IMR-90 (cell line): ENCODE measurements at regions not wholly inside any gene's neighbourhood (a gene's known extent, or its start where the extent isn't known, plus 50 kb on each side); places are given as distances from the start of the nearest gene placed in this dataset.

Experiments used
- ATAC-seq: fragments of 200-7000 bp; cut with Tn5 transposase; 2 replicates; pipeline ENCODE4 v1.9.1; 2020; ENCODE audit warnings: low read depth, mild to moderate bottlenecking, moderate library complexity
- BruUV-seq: library from RNA; stranded (reverse); fragments of 400-500 nt; replicated peaks from 2 replicates; lab custom pipeline; 2021; lab: Mats Ljungman, UMichigan
- CTCF ChIA-PET: fragments of 300-600 bp; formaldehyde crosslinking; extraction: SDS; loops from one replicate; lab custom pipeline; 2021; ENCODE audit warnings: antibody characterized with exemption; lab: Yijun Ruan, JAX
- POLR2A ChIA-PET: fragments of 300-600 bp; sonication (Branson Sonifier 250); formaldehyde crosslinking; loops from one replicate; lab custom pipeline; 2022; ENCODE audit warnings: antibody characterized with exemption; ENCODE audit not compliant: unreplicated experiment; lab: Charles Lee
- DNase-seq: peaks from one replicate; pipeline ENCODE4 v3.0.0; 2013
- H2AFZ ChIP-seq: replicated peaks from 2 replicates; pipeline ENCODE3; 2013; ENCODE audit warnings: low read length, mild to moderate bottlenecking; ENCODE audit not compliant: poor library complexity
- H2AK5ac ChIP-seq: 2 replicates; pipeline ENCODE4 v1.6.1; 2013; ENCODE audit warnings: low read depth, low read length, inconsistent platforms
- H2AK9ac ChIP-seq: replicated peaks from 2 replicates; pipeline ENCODE3; 2013; ENCODE audit warnings: mild to moderate bottlenecking, low read depth, low read length, moderate library complexity; ENCODE audit not compliant: poor library complexity
- H2BK120ac ChIP-seq: 2 replicates; pipeline ENCODE4 v1.6.1; 2013; ENCODE audit warnings: low read depth, low read length, inconsistent platforms
- H2BK15ac ChIP-seq: 3 replicates; pipeline ENCODE4 v1.6.1; 2013; ENCODE audit warnings: low read depth, low read length, inconsistent platforms
- H2BK20ac ChIP-seq: 2 replicates; pipeline ENCODE4 v1.6.1; 2013; ENCODE audit warnings: low read depth, mild to moderate bottlenecking, inconsistent platforms, low read length, moderate library complexity
- H2BK5ac ChIP-seq: 2 replicates; pipeline ENCODE4 v1.6.1; 2013; ENCODE audit warnings: mild to moderate bottlenecking, low read depth, low read length, inconsistent platforms; ENCODE audit not compliant: poor library complexity, severe bottlenecking
- H3K14ac ChIP-seq: replicated peaks from 2 replicates; pipeline ENCODE4 v1.6.1; 2013; ENCODE audit warnings: low read depth, low read length, inconsistent platforms
- H3K18ac ChIP-seq: 2 replicates; pipeline ENCODE4 v1.6.1; 2013; ENCODE audit warnings: low read depth, low read length, control low read depth
- H3K23ac ChIP-seq: 2 replicates; pipeline ENCODE4 v1.6.1; 2013; ENCODE audit warnings: low read depth, low read length, inconsistent platforms
- H3K27ac ChIP-seq: 2 replicates; pipeline ENCODE4 v1.5.1; 2013; ENCODE audit warnings: mild to moderate bottlenecking, control low read depth, low read length; ENCODE audit not compliant: insufficient read depth
- H3K27me3 ChIP-seq: 2 replicates; pipeline ENCODE4 v1.6.1; 2013; ENCODE audit warnings: low read length; ENCODE audit not compliant: control insufficient read depth, insufficient read depth
- H3K36me3 ChIP-seq: 2 replicates; pipeline ENCODE4 v1.6.1; 2013; ENCODE audit warnings: low read length, mixed read lengths; ENCODE audit not compliant: control insufficient read depth, insufficient read depth
- H3K4ac ChIP-seq: 2 replicates; pipeline ENCODE4 v1.6.1; 2013; ENCODE audit warnings: low read depth, low read length, inconsistent platforms
- H3K4me1 ChIP-seq: 2 replicates; pipeline ENCODE4 v1.6.1; 2013; ENCODE audit warnings: low read length, mixed read lengths; ENCODE audit not compliant: control insufficient read depth, insufficient read depth
- H3K4me2 ChIP-seq: 2 replicates; pipeline ENCODE4 v1.6.1; 2013; ENCODE audit warnings: low read depth, mild to moderate bottlenecking, control low read depth, low read length, moderate library complexity
- H3K4me3 ChIP-seq: 2 replicates; pipeline ENCODE4 v1.5.1; 2013; ENCODE audit warnings: low read depth, mild to moderate bottlenecking, control low read depth, low read length, moderate library complexity; ENCODE audit not compliant: insufficient read depth
- H3K56ac ChIP-seq: 2 replicates; pipeline ENCODE4 v1.6.1; 2013; ENCODE audit warnings: low read length, inconsistent platforms; ENCODE audit not compliant: insufficient read depth; ENCODE audit errors: extremely low read depth
- H3K79me1 ChIP-seq, 2 experiments: 2 replicates each; pipeline ENCODE4 v1.6.1; 2013; ENCODE audit warnings: low read length in 2 of 2, inconsistent platforms in 1 of 2, low read depth in 1 of 2
- H3K9ac ChIP-seq: 2 replicates; pipeline ENCODE4 v1.6.1; 2013; ENCODE audit warnings: low read depth, low read length, control low read depth
- H3K9me1 ChIP-seq: 2 replicates; pipeline ENCODE4 v1.6.1; 2013; ENCODE audit warnings: low read length, inconsistent platforms; ENCODE audit not compliant: insufficient read depth
- H3K9me3 ChIP-seq: 2 replicates; pipeline ENCODE4 v1.6.1; 2013; ENCODE audit warnings: low read length; ENCODE audit not compliant: control insufficient read depth, insufficient read depth
- H4K20me1 ChIP-seq: 2 replicates; pipeline ENCODE4 v1.6.1; 2013; ENCODE audit warnings: low read length, inconsistent platforms; ENCODE audit not compliant: insufficient read depth
- H4K5ac ChIP-seq: 2 replicates; pipeline ENCODE4 v1.6.1; 2013; ENCODE audit warnings: mild to moderate bottlenecking, low read depth, low read length, control low read depth
- H4K8ac ChIP-seq, 2 experiments: 2 replicates each; pipeline ENCODE4 v1.6.1; 2013; ENCODE audit warnings: low read depth in 2 of 2, low read length in 2 of 2, control low read depth in 1 of 2, inconsistent platforms in 1 of 2
- H4K91ac ChIP-seq: 2 replicates; pipeline ENCODE4 v1.6.1; 2013; ENCODE audit warnings: low read depth, low read length, inconsistent platforms; ENCODE audit not compliant: insufficient read depth
- CHD1 ChIP-seq: IDR thresholded peaks from 2 replicates; pipeline ENCODE4 v1.6.1; 2012; ENCODE audit warnings: low read depth, low read length, improper control_type of control experiment
- USF2 ChIP-seq: fragments of 150-350 bp; IDR thresholded peaks from 2 replicates; pipeline ENCODE4 v1.6.1; 2017; ENCODE audit warnings: mild to moderate bottlenecking, antibody characterized with exemption, low read length, low read depth
- whole genome bisulfite sequencing, 2 experiments: methylation state at CpG; one replicate each; pipeline versions ENCODE4 v1.1.5 to v1.1.7; 2013; ENCODE audit warnings: missing lambda C conversion rate in 2 of 2; ENCODE audit not compliant: insufficient read length in 1 of 2; ENCODE audit errors: extremely low coverage in 2 of 2; 5-methylcytosine and 5-hydroxymethylcytosine counted together
- dilution Hi-C: fragments of 300-500 bp; cut with HindIII; formaldehyde crosslinking; loops from one replicate; pipeline ENCODE4 v1.14.3; 2018; ENCODE audit warnings: low sequenced_read_pairs; ENCODE audit not compliant: unreplicated experiment
- in situ Hi-C: fragments of 300-500 bp; cut with MboI; formaldehyde crosslinking; loops from 3 replicates; pipeline ENCODE4 v1.14.3; 2019; ENCODE audit warnings: low sequenced_read_pairs, inconsistent platforms, mixed read lengths
- intact Hi-C: fragments of 100-400 bp; cut with micrococcal nuclease; formaldehyde crosslinking; loops from 2 replicates; pipeline ENCODE4 v1.10.0; 2022

- H3K4ac ChIP-seq = no peak overlapping the region
- H4K8ac ChIP-seq = no peak overlapping the region
- H3K23ac ChIP-seq = no peak overlapping the region
- no peak overlapping the region for H2AFZ ChIP-seq
- no peak overlapping the region for H3K18ac ChIP-seq
- TF ChIP-seq USF2 (no peak), CHD1 (no peak)
- H3K4me1 ChIP-seq = no peaks in the 10 kb centered on the region; the same call in 1 of the 2 replicates
- no peak overlapping the region for H3K27ac ChIP-seq
- H3K9me1 ChIP-seq = no peaks in the 10 kb centered on the region; the same call in 1 of the 2 replicates
- dilution Hi-C loops (no loop called here), intact Hi-C loops (no loop called here), in situ Hi-C loops (no loop called here)
- H3K56ac ChIP-seq = no peak overlapping the region
- POLR2A ChIA-PET = no interaction called here
- no peak overlapping the region for H3K4me2 ChIP-seq
- no peak overlapping the region for H2BK5ac ChIP-seq
- H2AK9ac ChIP-seq = no peak overlapping the region
- H4K91ac ChIP-seq = no peak overlapping the region
- no peaks in the 10 kb centered on the region for H4K20me1 ChIP-seq
- ATAC-seq = no peak
- H2BK120ac ChIP-seq = no peak overlapping the region
- no peaks in the 10 kb centered on the region for H3K9me3 ChIP-seq
- H3K79me1 ChIP-seq = no peaks in the 10 kb centered on the region
- H2BK20ac ChIP-seq = no peak overlapping the region
- CTCF ChIA-PET = no interaction called here
- no peak overlapping the region for H3K9ac ChIP-seq
- no peak overlapping the region for H2BK15ac ChIP-seq
- 90% methylated on average over 2 of the region's 7 CpGs; no CpG with 5 or more reads in 1 of the 2 experiments for WGBS, 2 experiments
- no peak overlapping the region for H3K14ac ChIP-seq
- H2AK5ac ChIP-seq = no peak overlapping the region
- no peak overlapping the region for H3K4me3 ChIP-seq
- no peak overlapping the region for H4K5ac ChIP-seq
- H3K27me3 ChIP-seq = peaks cover 38% of the 10 kb centered on the region
- H3K36me3 ChIP-seq = no peaks in the 10 kb centered on the region
- no peak for DNase-seq
- BruUV-seq = no TSS peak
Measured at GRCh38 chr10:78868861-78869260, 199.9 kb upstream of the ZMIZ1 start.
